KG1 (cell line): ENCODE measurements at regions not wholly inside any gene's neighbourhood (a gene's known extent, or its start where the extent isn't known, plus 50 kb on each side); places are given as distances from the start of the nearest gene placed in this dataset.

Experiments
- DNase-seq: peaks from one replicate; lab custom pipeline; 2025; lab: John Stamatoyannopoulos, UW

GRCh38 chr6:105793130-105793529 lies 293.0 kb upstream of the PRDM1 start:
- no peak for DNase-seq

- no peak for DNase-seq
These were observed 294.4 kb upstream of the PRDM1 start for GRCh38 chr6:105791583-105792318.

- no peak for DNase-seq
These were observed 295.0 kb upstream of the PRDM1 start for GRCh38 chr6:105791179-105791578.

- DNase-seq: no peak
These were observed 295.5 kb upstream of the PRDM1 start for GRCh38 chr6:105790635-105791034.

GRCh38 chr6:105789935-105790334 lies 296.2 kb upstream of the PRDM1 start:
- DNase-seq: no peak

GRCh38 chr6:105787747-105788146 lies 298.4 kb upstream of the PRDM1 start:
- no peak for DNase-seq

- DNase-seq: no peak
These were observed 299.1 kb upstream of the PRDM1 start for GRCh38 chr6:105786890-105787655.

GRCh38 chr6:105786449-105786848 lies 299.7 kb upstream of the PRDM1 start:
- DNase-seq: no peak

- peak; percentile 64 for DNase-seq
These were observed 300.9 kb upstream of the PRDM1 start for GRCh38 chr6:105785066-105785811.

GRCh38 chr6:105784179-105784578 lies 302.0 kb upstream of the PRDM1 start:
- DNase-seq: no peak

- no peak for DNase-seq
These were observed 302.7 kb upstream of the PRDM1 start for GRCh38 chr6:105783333-105783935.

- no peak for DNase-seq
These were observed 304.2 kb upstream of the PRDM1 start for GRCh38 chr6:105781915-105782314.

GRCh38 chr6:105781248-105781647 lies 304.9 kb upstream of the PRDM1 start:
- DNase-seq: no peak

- no peak for DNase-seq
These were observed 305.8 kb upstream of the PRDM1 start for GRCh38 chr6:105780146-105780860.

- DNase-seq: no peak
These were observed 307.0 kb upstream of the PRDM1 start for GRCh38 chr6:105779110-105779509.

GRCh38 chr6:105775095-105775494 lies 311.0 kb upstream of the PRDM1 start:
- DNase-seq: no peak

- DNase-seq: no peak
These were observed 311.9 kb upstream of the PRDM1 start for GRCh38 chr6:105774247-105774646.

- DNase-seq: no peak
These were observed 314.7 kb upstream of the PRDM1 start for GRCh38 chr6:105771313-105771970.

GRCh38 chr6:105769987-105770386 lies 316.1 kb upstream of the PRDM1 start:
- no peak for DNase-seq

GRCh38 chr6:105769197-105769596 lies 316.9 kb upstream of the PRDM1 start:
- DNase-seq: no peak

GRCh38 chr6:105767541-105767940 lies 318.6 kb upstream of the PRDM1 start:
- no peak for DNase-seq
